Stomach (tissue), 4 donors: ENCODE measurements at regions not wholly inside any gene's neighbourhood (a gene's known extent, or its start where the extent isn't known, plus 50 kb on each side); places are given as distances from the start of the nearest gene placed in this dataset.

Source experiments
- EP300 ChIP-seq: sonication (generic); formaldehyde crosslinking; IDR thresholded peaks from one replicate; pipeline ENCODE4 v1.6.1; 2017; ENCODE audit warnings: antibody characterized with exemption
- POLR2A ChIP-seq, 4 donors: fragments of 450-650 bp; IDR thresholded peaks; one replicate each; pipeline ENCODE4 v1.6.1; 2016; ENCODE audit warnings: antibody characterized with exemption in 4 of 4, control low read depth in 2 of 4, mild to moderate bottlenecking in 1 of 4, moderate library complexity in 1 of 4
- TF ChIP-seq, protein P1 (sequence below), 7 experiments: fragments of 450-650 bp in 4 of 7; fragments of 200-600 bp in 3 of 7; sonication (generic) in 3 of 7; IDR thresholded peaks; one replicate each; pipeline ENCODE4 v1.5.1; 2016 to 2019; ENCODE audit warnings: antibody characterized with exemption in 7 of 7, control low read depth in 2 of 7, mild to moderate bottlenecking in 1 of 7

DNA sequence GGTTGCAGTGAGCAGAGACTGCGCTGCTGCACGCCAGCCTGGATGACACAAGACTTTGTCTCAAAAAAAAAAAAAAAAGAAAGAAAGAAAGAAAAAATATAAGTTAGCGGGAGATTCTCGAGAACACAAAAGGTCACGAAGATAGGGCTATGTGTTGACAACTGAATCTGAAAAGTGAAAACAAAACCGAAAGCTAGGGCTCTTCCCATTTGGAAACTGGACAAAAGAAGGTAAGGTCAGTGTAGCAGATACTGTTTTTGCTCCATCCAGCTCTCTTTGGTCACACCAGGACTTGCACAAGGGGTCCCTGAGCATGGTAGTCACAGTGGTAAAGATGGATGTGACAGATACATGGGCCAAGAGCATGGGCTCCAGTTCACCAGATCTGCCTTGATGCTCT is 60.4 kb upstream of the MAP10 start:
- TF ChIP-seq POLR2A (IDR thresholded peaks at IDR 0.05) (no peak), EP300 (no peak)
- TF ChIP-seq, protein P1, sequence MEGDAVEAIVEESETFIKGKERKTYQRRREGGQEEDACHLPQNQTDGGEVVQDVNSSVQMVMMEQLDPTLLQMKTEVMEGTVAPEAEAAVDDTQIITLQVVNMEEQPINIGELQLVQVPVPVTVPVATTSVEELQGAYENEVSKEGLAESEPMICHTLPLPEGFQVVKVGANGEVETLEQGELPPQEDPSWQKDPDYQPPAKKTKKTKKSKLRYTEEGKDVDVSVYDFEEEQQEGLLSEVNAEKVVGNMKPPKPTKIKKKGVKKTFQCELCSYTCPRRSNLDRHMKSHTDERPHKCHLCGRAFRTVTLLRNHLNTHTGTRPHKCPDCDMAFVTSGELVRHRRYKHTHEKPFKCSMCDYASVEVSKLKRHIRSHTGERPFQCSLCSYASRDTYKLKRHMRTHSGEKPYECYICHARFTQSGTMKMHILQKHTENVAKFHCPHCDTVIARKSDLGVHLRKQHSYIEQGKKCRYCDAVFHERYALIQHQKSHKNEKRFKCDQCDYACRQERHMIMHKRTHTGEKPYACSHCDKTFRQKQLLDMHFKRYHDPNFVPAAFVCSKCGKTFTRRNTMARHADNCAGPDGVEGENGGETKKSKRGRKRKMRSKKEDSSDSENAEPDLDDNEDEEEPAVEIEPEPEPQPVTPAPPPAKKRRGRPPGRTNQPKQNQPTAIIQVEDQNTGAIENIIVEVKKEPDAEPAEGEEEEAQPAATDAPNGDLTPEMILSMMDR (IDR thresholded peaks at IDR 0.05): no peak
